ENCODE measurements at regions not wholly inside any gene's neighbourhood (a gene's known extent, or its start where the extent isn't known, plus 50 kb on each side); places are given as distances from the start of the nearest gene placed in this dataset.
"Not testable (repeated sequence)": the region's sequence is repeated elsewhere in the genome, so short reads cannot be mapped to it uniquely, and the experiment has no call there.

DNA sequence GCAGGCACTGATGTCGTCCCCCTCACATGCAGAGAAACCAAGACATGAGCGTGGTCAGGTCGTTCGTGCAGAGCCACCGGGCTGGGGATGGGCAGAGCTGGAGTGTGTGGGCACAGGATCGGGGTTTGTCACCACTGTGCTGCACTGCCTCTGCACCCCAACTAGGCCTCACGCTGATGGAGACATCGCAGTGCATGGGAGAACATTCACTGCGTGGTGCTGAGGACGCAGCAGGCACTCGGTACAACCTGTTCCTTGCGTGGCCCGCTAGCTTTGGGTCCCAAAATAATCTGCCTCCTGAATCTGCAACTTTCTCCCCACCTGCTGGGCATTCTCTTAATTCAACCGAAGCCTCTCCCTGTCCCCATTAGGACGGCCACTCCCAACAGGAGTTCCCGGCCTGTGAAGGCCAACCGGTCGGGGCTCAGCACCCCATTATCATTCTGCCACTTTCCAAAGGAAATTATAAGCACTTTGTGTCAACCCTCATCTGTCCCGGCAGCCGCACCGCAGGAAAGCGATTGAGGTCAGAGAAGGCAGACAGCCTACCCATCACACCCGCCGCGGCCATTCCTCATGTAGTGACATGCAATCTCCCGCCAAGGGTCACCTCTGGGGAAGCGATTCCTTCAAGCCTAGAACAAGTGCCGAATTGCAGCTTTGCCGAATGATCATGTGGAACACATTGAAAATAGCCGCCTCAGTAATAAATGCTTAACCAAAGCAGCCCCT, 490.4 kb downstream of the MN1 start:
- 4 to 91% (median 40%) methylated on average over 3 to 24 of the region's 30 CpGs; no CpG with 5 or more reads in 1 of the 10 experiments for WGBS, 10 experiments
- peak in 5 of 8 experiments; percentile 62 to 83 (median 82) for ATAC-seq (replicated peaks in 6 of 8)
- Histone ChIP-seq H3K27ac (peak overlapping the region; percentile 67 to 76), H3K4me1 (replicated peaks in 1 of 2) (peaks cover 42 to 43% of the 10 kb centered on the region in 2 donors), H3K4me3 (peak overlapping the region in 1 of 5 donors; percentile 10)
- in situ Hi-C loops (cut with MboI; ENCODE audit: low pct_unique_long_range_greater_than_20kb in 2 of 9, low sequenced_read_pairs in 9 of 9, unreplicated experiment in 9 of 9), result no loop called here

DNA sequence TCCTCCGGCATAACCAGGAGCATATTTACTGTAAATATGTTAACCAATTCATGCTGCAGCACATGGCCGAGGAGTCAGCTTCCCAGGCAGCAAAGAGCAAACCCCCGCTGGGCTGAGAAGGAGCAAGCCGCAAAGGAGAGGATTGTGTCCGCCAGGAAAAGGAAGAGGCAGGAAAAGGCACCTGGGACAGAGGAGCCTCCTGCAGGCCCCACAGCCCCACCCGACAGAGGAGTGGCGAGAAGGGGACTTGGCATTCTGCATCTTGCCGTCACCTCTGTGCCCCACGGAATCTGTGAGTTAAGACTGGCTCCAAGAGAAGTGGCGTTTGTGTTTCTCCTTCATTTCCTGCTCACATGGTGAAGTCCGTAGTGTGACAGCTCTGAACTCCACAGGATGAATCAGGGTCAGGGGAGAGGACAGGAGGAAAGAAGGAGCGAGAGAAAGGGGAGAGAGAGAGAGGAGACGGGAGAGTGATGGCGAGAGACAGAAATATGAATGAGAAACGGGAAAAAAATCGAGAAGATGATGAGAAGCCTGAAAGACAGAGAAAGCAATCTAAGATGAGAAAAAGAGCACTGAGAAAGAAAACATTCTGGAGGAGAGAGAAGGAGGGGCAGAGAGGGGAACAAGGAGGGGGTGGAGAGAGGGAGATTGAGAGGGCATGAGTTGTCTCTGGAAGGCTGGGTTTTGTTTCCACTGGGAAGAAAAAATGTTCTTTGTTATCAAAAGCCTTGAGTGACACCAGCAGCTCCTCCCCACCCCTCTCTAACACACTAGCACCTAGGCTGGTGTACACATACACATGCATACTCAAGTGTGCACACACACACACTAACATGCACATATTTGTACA, 489.6 kb downstream of the MN1 start:
- in situ Hi-C loops (cut with MboI; ENCODE audit: low pct_unique_long_range_greater_than_20kb in 2 of 9, low sequenced_read_pairs in 9 of 9, unreplicated experiment in 9 of 9), result no loop called here
- Histone ChIP-seq H3K27ac (peak overlapping the region; percentile 67 to 76), H3K4me3 (peak overlapping the region in 1 of 5 donors; percentile 10), H3K4me1 (replicated peaks in 1 of 2) (peaks cover 42 to 46% of the 10 kb centered on the region in 2 donors)
- ATAC-seq (replicated peaks in 6 of 8), result peak in 5 of 8 experiments; percentile 35 to 58 (median 44)
- WGBS, 10 experiments, result 7 to 55% (median 21%) methylated on average over 2 to 14 of the region's 16 CpGs

- no peak for ATAC-seq (replicated peaks in 6 of 8)
- peak overlapping the region; percentile 67 to 76 for H3K27ac ChIP-seq
- no peak overlapping the region for H3K4me3 ChIP-seq
- in situ Hi-C loops (cut with MboI; ENCODE audit: low pct_unique_long_range_greater_than_20kb in 2 of 9, low sequenced_read_pairs in 9 of 9, unreplicated experiment in 9 of 9), result no loop called here
- 60 to 100% (median 84%) methylated on average over 1 to 7 of the region's 8 CpGs; no CpG with 5 or more reads in 1 of the 10 experiments for whole genome bisulfite sequencing, 10 experiments
- H3K4me1 ChIP-seq (replicated peaks in 1 of 2), result peaks cover 46 to 51% of the 10 kb centered on the region in 2 donors
These were observed 489.0 kb downstream of the MN1 start for GRCh38 chr22:27312565-27312964.

- Histone ChIP-seq H3K4me3 (no peak overlapping the region), H3K27ac (peak overlapping the region; percentile 38 to 67), H3K4me1 (replicated peaks in 1 of 2) (peaks cover 53 to 57% of the 10 kb centered on the region in 2 donors)
- in situ Hi-C loops (cut with MboI; ENCODE audit: low pct_unique_long_range_greater_than_20kb in 2 of 9, low sequenced_read_pairs in 9 of 9, unreplicated experiment in 9 of 9), result no loop called here
- WGBS, 10 experiments, result 27 to 83% (median 61%) methylated on average over 2 to 9 of the region's 13 CpGs
- peak in 5 of 8 experiments; percentile 6 to 14 (median 9) for ATAC-seq (replicated peaks in 6 of 8)
These were observed 488.3 kb downstream of the MN1 start for GRCh38 chr22:27312966-27313855.

GRCh38 chr22:27314276-27314807, 487.2 kb downstream of the MN1 start:
- in situ Hi-C loops (cut with MboI; ENCODE audit: low pct_unique_long_range_greater_than_20kb in 2 of 9, low sequenced_read_pairs in 9 of 9, unreplicated experiment in 9 of 9), result no loop called here
- WGBS, 10 experiments, result 39 to 100% (median 91%) methylated on average over 1 to 7 of the region's 9 CpGs; no CpG with 5 or more reads in 1 of the 10 experiments
- ATAC-seq (replicated peaks in 6 of 8), result no peak

GRCh38 chr22:27315833-27316232, 485.7 kb downstream of the MN1 start:
- no peak overlapping the region for H3K4me3 ChIP-seq
- peaks cover 52 to 58% of the 10 kb centered on the region in 2 donors for H3K4me1 ChIP-seq (replicated peaks in 1 of 2)
- WGBS, 10 experiments, result 47 to 100% (median 93%) methylated on average over 1 to 3 of the region's 4 CpGs; no CpG with 5 or more reads in 4 of the 10 experiments
- H3K27ac ChIP-seq, result no peak overlapping the region
- in situ Hi-C loops (cut with MboI; ENCODE audit: low pct_unique_long_range_greater_than_20kb in 2 of 9, low sequenced_read_pairs in 9 of 9, unreplicated experiment in 9 of 9), result no loop called here
- ATAC-seq (replicated peaks in 6 of 8), result no peak

More at GRCh38 chr22:27314276-27314807, 487.2 kb downstream of the MN1 start:
- Histone ChIP-seq H3K4me3 (no peak overlapping the region), H3K4me1 (replicated peaks in 1 of 2) (peaks cover 63 to 67% of the 10 kb centered on the region in 2 donors), H3K27ac (no peak overlapping the region)

- ATAC-seq (replicated peaks in 6 of 8), result no peak
- H3K27ac ChIP-seq, result peak overlapping the region in 1 of 2 donors; percentile 33
- 33 to 100% (median 65%) methylated on average over 1 to 5 of the region's 5 CpGs; no CpG with 5 or more reads in 2 of the 10 experiments for WGBS, 10 experiments
- no peak overlapping the region for H3K4me3 ChIP-seq
- H3K4me1 ChIP-seq (replicated peaks in 1 of 2), result peaks cover 39 to 45% of the 10 kb centered on the region in 2 donors
- in situ Hi-C loops (cut with MboI; ENCODE audit: low pct_unique_long_range_greater_than_20kb in 2 of 9, low sequenced_read_pairs in 9 of 9, unreplicated experiment in 9 of 9), result no loop called here
These were observed 484.5 kb downstream of the MN1 start for GRCh38 chr22:27317096-27317495.

DNA sequence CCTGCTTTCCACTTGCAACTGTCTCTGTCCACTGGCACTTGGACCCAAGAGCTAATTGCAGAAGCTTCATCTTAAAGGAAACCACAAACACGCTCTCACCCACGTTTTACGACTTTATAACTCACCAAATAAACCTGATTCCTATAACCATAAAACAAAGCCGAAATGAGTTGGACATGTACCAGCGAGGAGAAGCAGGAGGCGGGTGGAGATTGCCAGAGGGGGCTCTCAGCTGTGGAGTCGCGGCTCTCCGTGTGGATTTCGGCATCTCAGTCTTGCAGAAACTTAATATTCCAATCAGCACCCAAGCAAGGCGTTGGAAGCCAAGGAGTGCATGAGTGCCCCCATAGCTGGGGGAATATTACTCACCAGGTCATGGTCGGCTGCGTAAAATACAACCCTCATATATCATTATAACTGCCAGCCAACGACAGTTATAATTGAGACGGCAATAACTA, 483.6 kb downstream of the MN1 start:
- 2 to 88% (median 52%) methylated on average over 2 to 13 of the region's 15 CpGs for WGBS, 10 experiments
- H3K27ac ChIP-seq, result peak overlapping the region; percentile 2 to 33
- in situ Hi-C loops (cut with MboI; ENCODE audit: low pct_unique_long_range_greater_than_20kb in 2 of 9, low sequenced_read_pairs in 9 of 9, unreplicated experiment in 9 of 9), result no loop called here
- ATAC-seq (replicated peaks in 6 of 8), result peak in 6 of 8 experiments; percentile 51 to 85 (median 78)
- H3K4me1 ChIP-seq (replicated peaks in 1 of 2), result peaks cover 30 to 36% of the 10 kb centered on the region in 2 donors
- H3K4me3 ChIP-seq, result no peak overlapping the region

GRCh38 chr22:27318516-27318915, 483.0 kb downstream of the MN1 start:
- Histone ChIP-seq H3K4me3 (no peak overlapping the region), H3K4me1 (replicated peaks in 1 of 2) (peaks cover 30 to 36% of the 10 kb centered on the region in 2 donors), H3K27ac (peak overlapping the region; percentile 1 to 33)
- peak; percentile 89 to 97 (median 92) for ATAC-seq (replicated peaks in 6 of 8)
- WGBS, 10 experiments, result 0 to 60% (median 3%) methylated on average over 1 to 3 of the region's 3 CpGs; no CpG with 5 or more reads in 4 of the 10 experiments
- in situ Hi-C loops (cut with MboI; ENCODE audit: low pct_unique_long_range_greater_than_20kb in 2 of 9, low sequenced_read_pairs in 9 of 9, unreplicated experiment in 9 of 9), result no loop called here

- no peak for ATAC-seq (replicated peaks in 6 of 8)
- Histone ChIP-seq H3K4me1 (replicated peaks in 1 of 2) (peaks cover 13 to 14% of the 10 kb centered on the region in 2 donors), H3K27ac (no peak overlapping the region), H3K4me3 (no peak overlapping the region)
- in situ Hi-C loops (cut with MboI; ENCODE audit: low pct_unique_long_range_greater_than_20kb in 2 of 9, low sequenced_read_pairs in 9 of 9, unreplicated experiment in 9 of 9), result no loop called here
- WGBS, 10 experiments, result 0 to 80% methylated on average over 1 to 2 of the region's 15 CpGs; no CpG with 5 or more reads in 8 of the 10 experiments
These were observed 477.9 kb downstream of the MN1 start for GRCh38 chr22:27323661-27324060.

GRCh38 chr22:27324908-27325307, 476.6 kb downstream of the MN1 start:
- in situ Hi-C loops (cut with MboI; ENCODE audit: low pct_unique_long_range_greater_than_20kb in 2 of 9, low sequenced_read_pairs in 9 of 9, unreplicated experiment in 9 of 9); H3K27ac ChIP-seq: not testable (repeated sequence)
- WGBS, 10 experiments, result 53 to 100% (median 82%) methylated on average over 1 of the region's 1 CpG

GRCh38 chr22:27327497-27327896, 474.1 kb downstream of the MN1 start:
- Histone ChIP-seq H3K4me1 (replicated peaks in 1 of 2) (peaks cover 25% of the 10 kb centered on the region in 2 donors), H3K27ac (no peak overlapping the region), H3K4me3 (no peak overlapping the region)
- ATAC-seq (replicated peaks in 6 of 8), result no peak
- WGBS, 10 experiments, result 40 to 100% (median 72%) methylated on average over 1 to 2 of the region's 4 CpGs; no CpG with 5 or more reads in 2 of the 10 experiments
- in situ Hi-C loops (cut with MboI; ENCODE audit: low pct_unique_long_range_greater_than_20kb in 2 of 9, low sequenced_read_pairs in 9 of 9, unreplicated experiment in 9 of 9), result no loop called here

More at GRCh38 chr22:27324908-27325307, 476.6 kb downstream of the MN1 start:
- ATAC-seq (replicated peaks in 6 of 8); H3K4me3 ChIP-seq: not testable (repeated sequence)
- H3K4me1 ChIP-seq (replicated peaks in 1 of 2), result peaks cover 15 to 19% of the 10 kb centered on the region in 2 donors

Measured in motor neuron (in vitro differentiated cells).